Neural progenitor cell (in vitro differentiated cells): ENCODE measurements at regions not wholly inside any gene's neighbourhood (a gene's known extent, or its start where the extent isn't known, plus 50 kb on each side); places are given as distances from the start of the nearest gene placed in this dataset.

Source experiments
- DNase-seq: peaks from one replicate; pipeline ENCODE4 v3.0.0-alpha.2; 2016; ENCODE audit warnings: low spot score
- H2AFZ ChIP-seq: fragments of 200-600 bp; sonication (generic); replicated peaks from 2 replicates; pipeline ENCODE4 v1.6.1; 2016; ENCODE audit warnings: antibody characterized with exemption
- H3F3A ChIP-seq: fragments of 200-600 bp; sonication (generic); 2 replicates; pipeline ENCODE4 v1.6.1; 2016; ENCODE audit warnings: antibody characterized with exemption, low read depth
- H3K27ac ChIP-seq: fragments of 200-600 bp; sonication (generic); 2 replicates; pipeline ENCODE4 v1.5.1; 2016; ENCODE audit warnings: mild to moderate bottlenecking
- H3K27me3 ChIP-seq: fragments of 200-600 bp; sonication (generic); 2 replicates; pipeline ENCODE4 v1.6.1; 2016; ENCODE audit warnings: mild to moderate bottlenecking, moderate library complexity
- H3K36me3 ChIP-seq: fragments of 200-600 bp; sonication (generic); 2 replicates; pipeline ENCODE4 v1.5.1; 2016
- H3K4me1 ChIP-seq: fragments of 200-600 bp; sonication (generic); 2 replicates; pipeline ENCODE4 v1.6.1; 2016; ENCODE audit warnings: mixed run types
- H3K4me2 ChIP-seq: fragments of 200-600 bp; sonication (generic); 2 replicates; pipeline ENCODE4 v1.6.1; 2016
- H3K4me3 ChIP-seq: fragments of 200-600 bp; sonication (generic); 2 replicates; pipeline ENCODE4 v1.5.1; 2016
- H3K79me2 ChIP-seq: fragments of 200-600 bp; sonication (generic); 2 replicates; pipeline ENCODE4 v1.6.1; 2016; ENCODE audit warnings: low read depth
- H3K9ac ChIP-seq: fragments of 200-600 bp; sonication (generic); 2 replicates; pipeline ENCODE4 v1.6.1; 2016
- H3K9me3 ChIP-seq: fragments of 200-600 bp; sonication (generic); 2 replicates; pipeline ENCODE4 v1.5.1; 2016; ENCODE audit warnings: low read depth
- H4K20me1 ChIP-seq: fragments of 200-600 bp; sonication (generic); 2 replicates; pipeline ENCODE4 v1.6.1; 2016; ENCODE audit warnings: low read depth
- H3K27ac Mint-ChIP-seq: 3 replicates; pipeline ENCODE4 v1.8.0; 2021; ENCODE audit warnings: mixed read lengths
- H3K27me3 Mint-ChIP-seq: 2 replicates; pipeline ENCODE4 v1.8.0; 2022; ENCODE audit warnings: low read depth, mild to moderate bottlenecking, inconsistent platforms, moderate library complexity, mixed read lengths; ENCODE audit not compliant: insufficient read depth
- H3K36me3 Mint-ChIP-seq: 3 replicates; pipeline ENCODE4 v1.8.0; 2021; ENCODE audit warnings: mixed read lengths
- H3K4me1 Mint-ChIP-seq: 3 replicates; pipeline ENCODE4 v1.8.0; 2021; ENCODE audit warnings: mixed read lengths
- H3K4me3 Mint-ChIP-seq: 3 replicates; pipeline ENCODE4 v1.8.0; 2021; ENCODE audit warnings: mild to moderate bottlenecking, moderate library complexity, mixed read lengths
- H3K9me3 Mint-ChIP-seq: 3 replicates; pipeline ENCODE4 v1.8.0; 2020; ENCODE audit warnings: mixed read lengths
- CTCF ChIP-seq: fragments of 200-600 bp; sonication (generic); IDR thresholded peaks from 2 replicates; pipeline ENCODE4 v1.5.1; 2017; ENCODE audit warnings: antibody characterized with exemption, mild to moderate bottlenecking
- EZH2 ChIP-seq: fragments of 200-600 bp; sonication (generic); IDR thresholded peaks from 2 replicates; pipeline ENCODE4 v1.6.1; 2017; ENCODE audit warnings: antibody characterized with exemption, mild to moderate bottlenecking, moderate library complexity
- EZH2phosphoT487 ChIP-seq: fragments of 200-600 bp; sonication (generic); IDR thresholded peaks from 2 replicates; pipeline ENCODE4 v1.6.1; 2017; ENCODE audit warnings: antibody characterized with exemption

- Histone ChIP-seq H3K4me3 (no peak overlapping the region), H3K36me3 (no peaks in the 10 kb centered on the region), H3K9ac (no peak overlapping the region), H3K79me2 (no peaks in the 10 kb centered on the region), H3F3A (no peaks in the 10 kb centered on the region), H3K27ac (no peak overlapping the region), H3K4me1 (no peaks in the 10 kb centered on the region), H4K20me1 (no peaks in the 10 kb centered on the region), H3K9me3 (no peaks in the 10 kb centered on the region), H2AFZ (no peak overlapping the region), H3K27me3 (no peaks in the 10 kb centered on the region), H3K4me2 (no peak overlapping the region)
- H3K27me3 Mint-ChIP-seq = peaks cover 6% of the 10 kb centered on the region
- H3K4me3 Mint-ChIP-seq = no peak overlapping the region
- TF ChIP-seq EZH2 (no peak), CTCF (no peak), EZH2phosphoT487 (no peak)
- no peaks in the 10 kb centered on the region for H3K36me3 Mint-ChIP-seq
- H3K4me1 Mint-ChIP-seq = peaks cover 18% of the 10 kb centered on the region
- DNase-seq = no peak
- H3K27ac Mint-ChIP-seq = no peak overlapping the region
- H3K9me3 Mint-ChIP-seq = peaks cover 4% of the 10 kb centered on the region
These were observed 184.5 kb upstream of the PRSS58 start for GRCh38 chr7:142442396-142442795.

- Mint-ChIP-seq H3K27me3 (peaks cover 8% of the 10 kb centered on the region), H3K36me3 (no peaks in the 10 kb centered on the region), H3K9me3 (peaks cover 4% of the 10 kb centered on the region), H3K27ac (no peak overlapping the region), H3K4me3 (no peak overlapping the region), H3K4me1 (peaks cover 18% of the 10 kb centered on the region)
- no peak for DNase-seq
- Histone ChIP-seq H2AFZ (no peak overlapping the region), H3K36me3 (no peaks in the 10 kb centered on the region), H3K27ac (no peak overlapping the region), H4K20me1 (no peaks in the 10 kb centered on the region), H3F3A (no peaks in the 10 kb centered on the region), H3K4me2 (no peak overlapping the region), H3K4me1 (no peaks in the 10 kb centered on the region), H3K27me3 (no peaks in the 10 kb centered on the region), H3K9me3 (no peaks in the 10 kb centered on the region), H3K9ac (no peak overlapping the region), H3K4me3 (no peak overlapping the region), H3K79me2 (no peaks in the 10 kb centered on the region)
- TF ChIP-seq EZH2 = no peak
- TF ChIP-seq CTCF = no peak
These were observed 183.1 kb upstream of the PRSS58 start for GRCh38 chr7:142440906-142441411.

GRCh38 chr7:142440219-142440905 is 182.5 kb upstream of the PRSS58 start:
- H3K4me3 Mint-ChIP-seq = no peak overlapping the region
- Histone ChIP-seq H3K9ac (no peak overlapping the region), H3K4me2 (no peak overlapping the region)

More at GRCh38 chr7:142440219-142440905, 182.5 kb upstream of the PRSS58 start:
- Mint-ChIP-seq H3K27me3 (peaks cover 8% of the 10 kb centered on the region), H3K27ac (no peak overlapping the region), H3K9me3 (peaks cover 4% of the 10 kb centered on the region), H3K36me3 (no peaks in the 10 kb centered on the region), H3K4me1 (peaks cover 18% of the 10 kb centered on the region)
- Histone ChIP-seq H3K9me3 (no peaks in the 10 kb centered on the region), H2AFZ (no peak overlapping the region), H3K4me3 (no peak overlapping the region), H3K27ac (no peak overlapping the region), H3K79me2 (no peaks in the 10 kb centered on the region), H3K27me3 (no peaks in the 10 kb centered on the region), H3F3A (no peaks in the 10 kb centered on the region), H4K20me1 (no peaks in the 10 kb centered on the region), H3K36me3 (no peaks in the 10 kb centered on the region), H3K4me1 (no peaks in the 10 kb centered on the region)
- no peak for DNase-seq
- TF ChIP-seq EZH2phosphoT487 (no peak), CTCF (no peak), EZH2 (no peak)
